ENCODE measurements at regions not wholly inside any gene's neighbourhood (a gene's known extent, or its start where the extent isn't known, plus 50 kb on each side); places are given as distances from the start of the nearest gene placed in this dataset.
"Not testable (repeated sequence)": the region's sequence is repeated elsewhere in the genome, so short reads cannot be mapped to it uniquely, and the experiment has no call there.

GRCh38 chr2:49351560-49351959, 197.2 kb upstream of the FSHR start:
- FAIRE-seq: no peak
- DNase-seq (ENCODE audit: insufficient read length, low spot score): no peak

GRCh38 chr2:49343638-49344037, 189.3 kb upstream of the FSHR start:
- no peak for DNase-seq (ENCODE audit: insufficient read length, low spot score)
- FAIRE-seq: no peak

GRCh38 chr2:49342156-49342555, 187.8 kb upstream of the FSHR start:
- DNase-seq (ENCODE audit: insufficient read length, low spot score) (no peak), FAIRE-seq (no peak)

- no peak for FAIRE-seq
- DNase-seq (ENCODE audit: insufficient read length, low spot score): no peak
Measured at GRCh38 chr2:49335546-49335945, 181.2 kb upstream of the FSHR start.

GRCh38 chr2:49332415-49332814, 178.1 kb upstream of the FSHR start:
- FAIRE-seq (no peak), DNase-seq (ENCODE audit: insufficient read length, low spot score) (no peak)

- DNase-seq (ENCODE audit: insufficient read length, low spot score): no peak
Measured at GRCh38 chr2:49318531-49318930, 164.2 kb upstream of the FSHR start.

GRCh38 chr2:49309461-49309860, 155.1 kb upstream of the FSHR start:
- no peak for DNase-seq (ENCODE audit: insufficient read length, low spot score)
- no peak for FAIRE-seq

More at GRCh38 chr2:49318531-49318930, 164.2 kb upstream of the FSHR start:
- FAIRE-seq: no peak

GRCh38 chr2:49306925-49307324, 152.6 kb upstream of the FSHR start:
- no peak for DNase-seq (ENCODE audit: insufficient read length, low spot score)
- FAIRE-seq: no peak

GRCh38 chr2:49298693-49299092, 144.4 kb upstream of the FSHR start:
- not testable (repeated sequence) for FAIRE-seq; DNase-seq (ENCODE audit: insufficient read length, low spot score)

GRCh38 chr2:49298230-49298629, 143.9 kb upstream of the FSHR start:
- FAIRE-seq (no peak), DNase-seq (ENCODE audit: insufficient read length, low spot score) (no peak)

GRCh38 chr2:49296107-49296867, 142.0 kb upstream of the FSHR start:
- FAIRE-seq (no peak), DNase-seq (ENCODE audit: insufficient read length, low spot score) (no peak)

GRCh38 chr2:49294225-49294624, 139.9 kb upstream of the FSHR start:
- DNase-seq (ENCODE audit: insufficient read length, low spot score) (no peak), FAIRE-seq (no peak)

- FAIRE-seq: no peak
Measured at GRCh38 chr2:49291619-49292018, 137.3 kb upstream of the FSHR start.

GRCh38 chr2:49289711-49290110, 135.4 kb upstream of the FSHR start:
- DNase-seq (ENCODE audit: insufficient read length, low spot score) (no peak), FAIRE-seq (no peak)

More at GRCh38 chr2:49291619-49292018, 137.3 kb upstream of the FSHR start:
- no peak for DNase-seq (ENCODE audit: insufficient read length, low spot score)

GRCh38 chr2:49288902-49289700, 134.8 kb upstream of the FSHR start:
- DNase-seq (ENCODE audit: insufficient read length, low spot score) (no peak), FAIRE-seq (no peak)

GRCh38 chr2:49288113-49288705, 133.9 kb upstream of the FSHR start:
- FAIRE-seq (no peak), DNase-seq (ENCODE audit: insufficient read length, low spot score) (no peak)

GRCh38 chr2:49286726-49287125, 132.4 kb upstream of the FSHR start:
- FAIRE-seq (no peak), DNase-seq (ENCODE audit: insufficient read length, low spot score) (no peak)

- no peak for FAIRE-seq
- DNase-seq (ENCODE audit: insufficient read length, low spot score): no peak
Measured at GRCh38 chr2:49286045-49286444, 131.7 kb upstream of the FSHR start.

- DNase-seq (ENCODE audit: insufficient read length, low spot score) (no peak), FAIRE-seq (no peak)
Measured at GRCh38 chr2:49278561-49278960, 124.2 kb upstream of the FSHR start.

- no peak for DNase-seq (ENCODE audit: insufficient read length, low spot score)
- no peak for FAIRE-seq
Measured at GRCh38 chr2:49278141-49278540, 123.8 kb upstream of the FSHR start.

GRCh38 chr2:49271060-49271606, 116.8 kb upstream of the FSHR start:
- FAIRE-seq: no peak

More at GRCh38 chr2:49271060-49271606, 116.8 kb upstream of the FSHR start:
- DNase-seq (ENCODE audit: insufficient read length, low spot score): no peak

All from HTR-8/SVneo (cell line).